ENCODE measurements at regions not wholly inside any gene's neighbourhood (a gene's known extent, or its start where the extent isn't known, plus 50 kb on each side); places are given as distances from the start of the nearest gene placed in this dataset.

DNA sequence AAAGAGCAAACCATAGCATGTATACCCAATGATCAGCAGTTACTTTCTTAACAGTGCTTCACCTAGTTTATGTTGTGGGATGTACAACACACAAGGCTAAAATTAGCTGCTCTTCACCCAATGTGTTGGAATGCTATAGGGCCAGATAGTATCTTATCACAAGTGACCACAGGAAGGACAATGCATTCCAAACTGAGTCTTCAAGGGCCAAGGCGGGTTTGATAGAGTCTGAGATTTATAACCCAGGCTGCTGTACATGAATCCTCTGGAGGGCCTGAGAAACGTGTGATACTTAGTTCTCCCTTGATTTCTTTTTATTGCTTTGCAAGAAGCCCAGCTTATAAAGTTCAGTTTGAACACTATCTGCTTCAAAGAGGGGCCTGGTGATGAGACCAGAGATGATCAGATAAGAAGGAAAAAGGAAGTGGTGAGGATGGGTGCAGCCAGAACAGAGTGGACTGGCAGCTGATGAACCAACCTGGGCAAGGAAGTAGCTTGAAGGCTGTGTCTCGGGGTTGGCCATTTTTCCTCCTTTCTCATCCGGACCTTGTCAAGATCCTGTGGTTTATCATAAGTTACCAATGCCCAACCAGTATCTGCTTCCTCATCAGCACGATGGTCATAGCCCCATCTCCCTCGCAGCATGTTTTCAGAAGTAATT is 62.2 kb upstream of the BMP2 start:
- Histone ChIP-seq H3K27me3 (ENCODE audit: low read depth, low read length) (no peaks in the 10 kb centered on the region), H3K27ac (ENCODE audit: low read length) (no peak overlapping the region), H2AFZ (ENCODE audit: low read depth, low read length) (no peak overlapping the region), H3K4me2 (ENCODE audit: low read length) (no peak overlapping the region), H3K9ac (ENCODE audit: low read length) (no peak overlapping the region), H3K79me2 (ENCODE audit: low read length) (no peaks in the 10 kb centered on the region), H3K36me3 (replicated peaks; ENCODE audit: low read depth, low read length) (no peaks in the 10 kb centered on the region), H3K4me1 (ENCODE audit: low read length) (no peaks in the 10 kb centered on the region), H4K20me1 (ENCODE audit: insufficient read depth, low read length) (0 out of 2 replicates have a peak, but pooled peaks cover 3% of the 10 kb centered on the region), H3K9me3 (ENCODE audit: insufficient read depth, low read length) (no peaks in the 10 kb centered on the region), H3K4me3 (ENCODE audit: low read length) (no peak overlapping the region)
- TF ChIP-seq, protein P1, sequence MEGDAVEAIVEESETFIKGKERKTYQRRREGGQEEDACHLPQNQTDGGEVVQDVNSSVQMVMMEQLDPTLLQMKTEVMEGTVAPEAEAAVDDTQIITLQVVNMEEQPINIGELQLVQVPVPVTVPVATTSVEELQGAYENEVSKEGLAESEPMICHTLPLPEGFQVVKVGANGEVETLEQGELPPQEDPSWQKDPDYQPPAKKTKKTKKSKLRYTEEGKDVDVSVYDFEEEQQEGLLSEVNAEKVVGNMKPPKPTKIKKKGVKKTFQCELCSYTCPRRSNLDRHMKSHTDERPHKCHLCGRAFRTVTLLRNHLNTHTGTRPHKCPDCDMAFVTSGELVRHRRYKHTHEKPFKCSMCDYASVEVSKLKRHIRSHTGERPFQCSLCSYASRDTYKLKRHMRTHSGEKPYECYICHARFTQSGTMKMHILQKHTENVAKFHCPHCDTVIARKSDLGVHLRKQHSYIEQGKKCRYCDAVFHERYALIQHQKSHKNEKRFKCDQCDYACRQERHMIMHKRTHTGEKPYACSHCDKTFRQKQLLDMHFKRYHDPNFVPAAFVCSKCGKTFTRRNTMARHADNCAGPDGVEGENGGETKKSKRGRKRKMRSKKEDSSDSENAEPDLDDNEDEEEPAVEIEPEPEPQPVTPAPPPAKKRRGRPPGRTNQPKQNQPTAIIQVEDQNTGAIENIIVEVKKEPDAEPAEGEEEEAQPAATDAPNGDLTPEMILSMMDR (IDR thresholded peaks at IDR 0.05; ENCODE audit: low read depth, low read length), result no peak

DNA sequence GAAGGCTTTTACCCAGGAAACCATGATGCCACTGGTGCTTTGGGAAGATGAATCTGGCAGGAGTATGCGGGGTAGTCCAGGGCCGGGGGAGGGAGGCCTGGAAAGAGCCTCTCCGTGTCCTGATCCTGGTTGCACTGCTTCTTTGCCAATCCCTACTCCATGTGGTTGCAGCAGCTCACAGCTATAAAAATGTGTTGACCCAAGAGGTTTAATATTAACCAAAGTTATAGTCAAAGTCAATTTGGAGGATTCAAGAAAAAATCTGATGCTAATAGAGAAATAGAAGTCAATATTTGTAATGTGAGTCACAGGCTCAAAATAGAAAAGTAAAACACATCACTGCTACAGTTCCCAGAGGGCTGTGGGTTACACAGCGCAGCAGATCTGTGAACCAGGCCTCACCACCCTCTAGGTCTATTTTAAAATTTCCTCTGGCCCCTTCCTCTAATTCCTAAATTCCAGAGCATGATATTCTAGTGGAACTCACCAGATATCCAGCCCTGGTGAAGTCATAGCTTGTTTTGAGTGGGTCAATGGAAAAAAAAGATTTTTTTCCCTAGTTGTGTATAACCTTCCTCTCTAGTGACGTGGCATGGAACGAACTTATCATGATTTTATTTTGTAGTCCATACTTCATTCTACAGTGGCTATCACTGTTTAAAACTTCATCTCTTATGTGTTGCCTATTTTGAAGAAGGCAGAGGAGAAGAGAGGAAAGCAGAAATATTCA is 63.2 kb upstream of the BMP2 start:
- Histone ChIP-seq H2AFZ (ENCODE audit: low read depth, low read length) (no peak overlapping the region), H3K4me1 (ENCODE audit: low read length) (no peaks in the 10 kb centered on the region), H3K27ac (ENCODE audit: low read length) (no peak overlapping the region), H3K27me3 (ENCODE audit: low read depth, low read length) (no peaks in the 10 kb centered on the region), H4K20me1 (ENCODE audit: insufficient read depth, low read length) (0 out of 2 replicates have a peak, but pooled peaks cover 3% of the 10 kb centered on the region), H3K4me3 (ENCODE audit: low read length) (no peak overlapping the region), H3K9me3 (ENCODE audit: insufficient read depth, low read length) (no peaks in the 10 kb centered on the region), H3K79me2 (ENCODE audit: low read length) (no peaks in the 10 kb centered on the region), H3K4me2 (ENCODE audit: low read length) (no peak overlapping the region), H3K9ac (ENCODE audit: low read length) (no peak overlapping the region), H3K36me3 (replicated peaks; ENCODE audit: low read depth, low read length) (no peaks in the 10 kb centered on the region)
- TF ChIP-seq EZH2phosphoT487 (IDR thresholded peaks at IDR 0.05; ENCODE audit: low read depth), result no peak

DNA sequence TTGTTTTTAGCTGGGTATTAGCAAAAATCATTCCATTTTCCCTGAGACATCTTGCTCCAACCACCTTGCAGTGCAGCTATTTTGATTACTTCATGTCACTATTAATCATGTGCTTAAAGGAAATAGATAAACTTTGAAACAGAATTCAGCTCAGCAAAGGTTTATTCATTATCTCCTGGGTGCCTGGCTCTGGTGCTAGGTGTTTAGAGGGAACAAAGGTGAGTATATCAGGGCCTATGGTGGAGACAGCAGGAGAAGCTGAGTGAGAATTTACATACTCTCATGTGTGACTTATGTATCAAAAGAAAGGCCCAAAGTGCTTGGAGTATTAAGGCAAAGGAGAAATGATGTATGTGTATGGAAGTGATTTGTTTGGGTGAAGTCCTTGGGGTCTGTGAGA is 63.8 kb upstream of the BMP2 start:
- no peaks in the 10 kb centered on the region for H3K27me3 ChIP-seq (ENCODE audit: low read depth, low read length)
- H2AFZ ChIP-seq (ENCODE audit: low read depth, low read length), result no peak overlapping the region
- H3K4me1 ChIP-seq (ENCODE audit: low read length), result no peaks in the 10 kb centered on the region
- TF ChIP-seq, protein P1 (IDR thresholded peaks at IDR 0.05; ENCODE audit: low read depth, low read length), result no peak
- no peak for TF ChIP-seq EZH2phosphoT487 (IDR thresholded peaks at IDR 0.05; ENCODE audit: low read depth)
- H3K79me2 ChIP-seq (ENCODE audit: low read length), result no peaks in the 10 kb centered on the region
- H3K9me3 ChIP-seq (ENCODE audit: insufficient read depth, low read length), result no peaks in the 10 kb centered on the region
- H3K4me2 ChIP-seq (ENCODE audit: low read length), result no peak overlapping the region
- no peak overlapping the region for H3K4me3 ChIP-seq (ENCODE audit: low read length)
- no peak overlapping the region for H3K27ac ChIP-seq (ENCODE audit: low read length)
- no peak overlapping the region for H3K9ac ChIP-seq (ENCODE audit: low read length)
- 0 out of 2 replicates have a peak, but pooled peaks cover 3% of the 10 kb centered on the region for H4K20me1 ChIP-seq (ENCODE audit: insufficient read depth, low read length)
- H3K36me3 ChIP-seq (replicated peaks; ENCODE audit: low read depth, low read length), result no peaks in the 10 kb centered on the region

DNA sequence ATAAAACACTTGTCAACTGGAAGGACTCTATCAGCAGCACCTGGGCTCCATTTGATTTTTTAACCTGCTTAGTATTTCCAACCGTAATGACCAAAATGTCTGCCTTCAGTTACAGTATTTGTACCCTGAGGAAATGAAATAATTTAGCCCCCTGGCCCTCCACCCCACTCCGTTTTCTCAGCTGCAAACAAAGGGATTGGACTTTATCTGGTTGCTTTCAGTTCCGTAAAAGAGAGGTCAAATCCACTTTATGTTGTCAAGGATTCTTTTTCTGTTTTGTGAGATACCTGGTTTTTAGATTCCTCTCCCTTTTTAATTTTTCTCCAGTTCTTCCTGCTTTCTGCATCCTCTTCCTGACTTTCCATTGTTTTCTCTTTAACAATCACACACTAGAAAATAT is 64.4 kb upstream of the BMP2 start:
- Histone ChIP-seq H3K79me2 (ENCODE audit: low read length) (no peaks in the 10 kb centered on the region), H2AFZ (ENCODE audit: low read depth, low read length) (no peak overlapping the region), H3K4me3 (ENCODE audit: low read length) (no peak overlapping the region), H3K4me1 (ENCODE audit: low read length) (no peaks in the 10 kb centered on the region), H3K36me3 (replicated peaks; ENCODE audit: low read depth, low read length) (no peaks in the 10 kb centered on the region), H3K27ac (ENCODE audit: low read length) (no peak overlapping the region), H3K9ac (ENCODE audit: low read length) (no peak overlapping the region), H3K9me3 (ENCODE audit: insufficient read depth, low read length) (no peaks in the 10 kb centered on the region), H4K20me1 (ENCODE audit: insufficient read depth, low read length) (0 out of 2 replicates have a peak, but pooled peaks cover 3% of the 10 kb centered on the region), H3K27me3 (ENCODE audit: low read depth, low read length) (no peaks in the 10 kb centered on the region), H3K4me2 (ENCODE audit: low read length) (no peak overlapping the region)
- TF ChIP-seq, protein P1 (IDR thresholded peaks at IDR 0.05; ENCODE audit: low read depth, low read length), result no peak
- no peak for TF ChIP-seq EZH2phosphoT487 (IDR thresholded peaks at IDR 0.05; ENCODE audit: low read depth)
